HFF-Myc (cell line): ENCODE measurements at regions not wholly inside any gene's neighbourhood (a gene's known extent, or its start where the extent isn't known, plus 50 kb on each side); places are given as distances from the start of the nearest gene placed in this dataset.

ENCODE experiments used
- DNase-seq: peaks from one replicate; pipeline ENCODE4 v3.0.0-alpha.2; 2011; ENCODE audit warnings: low read depth; ENCODE audit errors: extremely low read depth
- H3K4me3 ChIP-seq: replicated peaks from 2 replicates; pipeline ENCODE4 v1.5.1; 2011; ENCODE audit warnings: low read depth, mild to moderate bottlenecking, control low read depth, low read length
- TF ChIP-seq, protein P1 (sequence below): IDR thresholded peaks from 2 replicates; pipeline ENCODE4 v1.5.1; 2012; ENCODE audit warnings: mild to moderate bottlenecking, low read depth, low read length, control low read depth; ENCODE audit errors: missing control alignments

- TF ChIP-seq, protein P1, sequence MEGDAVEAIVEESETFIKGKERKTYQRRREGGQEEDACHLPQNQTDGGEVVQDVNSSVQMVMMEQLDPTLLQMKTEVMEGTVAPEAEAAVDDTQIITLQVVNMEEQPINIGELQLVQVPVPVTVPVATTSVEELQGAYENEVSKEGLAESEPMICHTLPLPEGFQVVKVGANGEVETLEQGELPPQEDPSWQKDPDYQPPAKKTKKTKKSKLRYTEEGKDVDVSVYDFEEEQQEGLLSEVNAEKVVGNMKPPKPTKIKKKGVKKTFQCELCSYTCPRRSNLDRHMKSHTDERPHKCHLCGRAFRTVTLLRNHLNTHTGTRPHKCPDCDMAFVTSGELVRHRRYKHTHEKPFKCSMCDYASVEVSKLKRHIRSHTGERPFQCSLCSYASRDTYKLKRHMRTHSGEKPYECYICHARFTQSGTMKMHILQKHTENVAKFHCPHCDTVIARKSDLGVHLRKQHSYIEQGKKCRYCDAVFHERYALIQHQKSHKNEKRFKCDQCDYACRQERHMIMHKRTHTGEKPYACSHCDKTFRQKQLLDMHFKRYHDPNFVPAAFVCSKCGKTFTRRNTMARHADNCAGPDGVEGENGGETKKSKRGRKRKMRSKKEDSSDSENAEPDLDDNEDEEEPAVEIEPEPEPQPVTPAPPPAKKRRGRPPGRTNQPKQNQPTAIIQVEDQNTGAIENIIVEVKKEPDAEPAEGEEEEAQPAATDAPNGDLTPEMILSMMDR = no peak
- DNase-seq = no peak
- H3K4me3 ChIP-seq = no peak overlapping the region
Observed at GRCh38 chr1:90800012-90800717, 83.1 kb upstream of the BARHL2 start.

GRCh38 chr1:90799326-90799725 is 82.2 kb upstream of the BARHL2 start:
- H3K4me3 ChIP-seq = no peak overlapping the region
- TF ChIP-seq, protein P1 = no peak
- no peak for DNase-seq

GRCh38 chr1:90798883-90799282 is 81.8 kb upstream of the BARHL2 start:
- TF ChIP-seq, protein P1 = no peak
- DNase-seq = no peak
- no peak overlapping the region for H3K4me3 ChIP-seq

GRCh38 chr1:90798344-90798743 is 81.2 kb upstream of the BARHL2 start:
- DNase-seq = no peak
- TF ChIP-seq, protein P1 = no peak
- no peak overlapping the region for H3K4me3 ChIP-seq

- no peak overlapping the region for H3K4me3 ChIP-seq
- TF ChIP-seq, protein P1 = no peak
- DNase-seq = no peak
Observed at GRCh38 chr1:90795431-90795830, 78.3 kb upstream of the BARHL2 start.

GRCh38 chr1:90786709-90787108 is 69.6 kb upstream of the BARHL2 start:
- no peak for DNase-seq
- no peak overlapping the region for H3K4me3 ChIP-seq
- TF ChIP-seq, protein P1 = no peak

GRCh38 chr1:90784186-90784847 is 67.2 kb upstream of the BARHL2 start:
- TF ChIP-seq, protein P1 = no peak
- DNase-seq = no peak
- no peak overlapping the region for H3K4me3 ChIP-seq
